ENCODE measurements at regions not wholly inside any gene's neighbourhood (a gene's known extent, or its start where the extent isn't known, plus 50 kb on each side); places are given as distances from the start of the nearest gene placed in this dataset.

- Histone ChIP-seq H3K27ac (no peak overlapping the region), H3K27me3 (no peaks in the 10 kb centered on the region), H3K36me3 (no peaks in the 10 kb centered on the region), H3K4me1 (no peaks in the 10 kb centered on the region), H3K9me3 (no peaks in the 10 kb centered on the region), H3K4me3 (no peak overlapping the region)
- no peak for DNase-seq
- TF ChIP-seq CTCF (IDR thresholded peaks at IDR 0.05) = no peak
- TF ChIP-seq POLR2A (IDR thresholded peaks at IDR 0.05) = no peak
- intact Hi-C loops (cut with DNase I; ENCODE audit: low total_unique reads) = no loop called here
Observed at GRCh38 chr10:47239211-47239610, 60.8 kb upstream of the GDF10 start.

DNA sequence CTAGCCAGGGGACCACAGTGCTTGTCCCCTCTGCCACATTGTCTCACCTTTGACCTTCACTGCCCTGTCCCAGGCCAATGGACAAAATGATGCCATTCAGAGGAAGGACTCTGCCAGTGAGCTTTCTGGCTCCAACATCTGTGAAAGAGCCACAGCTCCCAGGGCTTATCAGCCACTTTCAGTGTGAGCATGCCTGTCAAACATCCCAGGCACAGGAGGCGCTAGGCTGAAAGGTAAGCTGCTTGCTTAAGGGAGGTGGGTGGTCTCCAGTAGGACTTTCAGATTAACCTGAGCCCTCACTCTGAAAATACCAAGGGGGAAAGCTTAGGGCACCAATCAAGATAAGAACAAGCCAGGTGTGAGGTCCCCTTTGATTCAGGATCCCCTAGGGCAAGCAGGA is 59.8 kb upstream of the GDF10 start:
- Histone ChIP-seq H3K9me3 (no peaks in the 10 kb centered on the region), H3K27ac (no peak overlapping the region), H3K27me3 (no peaks in the 10 kb centered on the region), H3K4me1 (no peaks in the 10 kb centered on the region), H3K36me3 (no peaks in the 10 kb centered on the region), H3K4me3 (no peak overlapping the region)
- no peak for TF ChIP-seq POLR2A (IDR thresholded peaks at IDR 0.05)
- TF ChIP-seq CTCF (IDR thresholded peaks at IDR 0.05) = no peak
- no peak for DNase-seq
- intact Hi-C loops (cut with DNase I; ENCODE audit: low total_unique reads) = no loop called here

DNA sequence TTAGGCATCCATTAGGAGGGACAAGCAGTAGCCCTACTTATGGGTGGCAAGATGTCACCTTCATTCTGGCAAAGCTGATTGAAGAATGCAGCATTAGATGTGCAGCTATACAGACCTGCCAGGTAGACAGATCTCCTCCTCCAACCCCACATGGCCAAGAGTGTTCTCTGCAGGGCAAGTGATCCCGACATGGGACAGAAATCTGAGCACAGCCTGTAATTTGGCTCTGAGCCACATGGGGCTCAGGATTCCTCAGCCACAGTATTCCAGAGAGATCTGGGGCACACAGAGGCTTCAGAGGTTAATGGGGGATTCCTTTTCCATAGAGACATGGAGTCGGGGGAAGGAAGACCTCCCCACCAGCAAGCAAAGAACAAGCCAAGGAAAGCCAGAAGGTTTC is 58.7 kb upstream of the GDF10 start:
- no peaks in the 10 kb centered on the region for H3K9me3 ChIP-seq
- H3K27ac ChIP-seq = no peak overlapping the region
- H3K4me3 ChIP-seq = no peak overlapping the region
- DNase-seq = no peak
- no peaks in the 10 kb centered on the region for H3K27me3 ChIP-seq
- H3K36me3 ChIP-seq = no peaks in the 10 kb centered on the region
- TF ChIP-seq CTCF (IDR thresholded peaks at IDR 0.05) = no peak
- TF ChIP-seq POLR2A (IDR thresholded peaks at IDR 0.05) = no peak
- H3K4me1 ChIP-seq = no peaks in the 10 kb centered on the region
- intact Hi-C loops (cut with DNase I; ENCODE audit: low total_unique reads) = no loop called here

DNA sequence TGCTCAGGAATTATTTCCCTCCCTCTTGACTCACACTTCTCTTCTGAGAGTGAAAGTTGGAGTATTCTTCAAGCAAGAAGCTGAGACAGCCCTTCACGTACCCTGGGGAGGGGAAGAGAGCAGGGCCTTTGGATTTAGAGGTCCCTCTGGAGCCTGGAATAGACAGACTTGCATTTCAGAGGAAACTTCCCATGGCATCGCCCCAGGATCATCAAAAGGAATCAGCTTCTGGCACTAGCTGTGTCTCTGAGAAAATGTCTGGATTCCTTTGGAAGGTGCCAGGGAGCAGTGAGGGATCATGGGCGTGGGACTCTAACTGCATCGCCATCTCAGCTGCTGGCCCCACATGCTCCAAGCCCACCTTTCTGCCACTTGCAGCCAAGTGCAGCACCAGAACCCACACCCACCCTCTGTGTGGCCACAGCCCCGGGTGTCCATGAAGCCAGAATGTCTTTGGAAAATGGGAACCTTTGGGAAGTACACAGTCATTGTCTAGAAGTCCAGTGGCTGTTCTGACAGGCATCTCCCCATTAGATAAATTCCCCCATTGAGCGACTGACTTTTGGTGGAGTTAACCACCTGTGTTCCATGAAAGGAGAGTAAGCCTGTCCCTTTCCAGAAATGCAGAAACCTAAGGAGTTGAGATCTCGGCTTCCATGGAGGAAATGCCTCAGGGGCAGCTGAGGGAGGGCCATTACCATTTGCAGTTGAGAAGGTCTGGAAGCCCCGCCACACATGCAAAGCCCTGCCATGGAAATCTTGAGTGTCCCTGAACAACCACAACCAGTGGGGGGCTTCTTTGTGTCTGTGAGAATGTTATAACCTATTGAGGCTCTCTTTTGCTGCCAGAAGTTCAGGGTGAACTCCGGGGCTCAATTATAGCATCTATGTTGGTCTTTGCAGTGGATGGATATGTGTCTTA is 57.8 kb upstream of the GDF10 start:
- no peaks in the 10 kb centered on the region for H3K9me3 ChIP-seq
- TF ChIP-seq POLR2A (IDR thresholded peaks at IDR 0.05) (no peak), CTCF (IDR thresholded peaks at IDR 0.05) (no peak)
- H3K36me3 ChIP-seq = no peaks in the 10 kb centered on the region
- DNase-seq = no peak
- intact Hi-C loops (cut with DNase I; ENCODE audit: low total_unique reads) = no loop called here
- no peak overlapping the region for H3K4me3 ChIP-seq
- no peak overlapping the region for H3K27ac ChIP-seq
- H3K4me1 ChIP-seq = no peaks in the 10 kb centered on the region
- no peaks in the 10 kb centered on the region for H3K27me3 ChIP-seq

GRCh38 chr10:47243356-47243755 is 56.6 kb upstream of the GDF10 start:
- TF ChIP-seq POLR2A (IDR thresholded peaks at IDR 0.05) (no peak), CTCF (IDR thresholded peaks at IDR 0.05) (no peak)
- Histone ChIP-seq H3K4me3 (no peak overlapping the region), H3K36me3 (no peaks in the 10 kb centered on the region), H3K4me1 (no peaks in the 10 kb centered on the region), H3K27ac (no peak overlapping the region), H3K9me3 (no peaks in the 10 kb centered on the region), H3K27me3 (no peaks in the 10 kb centered on the region)
- intact Hi-C loops (cut with DNase I; ENCODE audit: low total_unique reads) = no loop called here
- no peak for DNase-seq
